H1 (cell line): ENCODE measurements at regions not wholly inside any gene's neighbourhood (a gene's known extent, or its start where the extent isn't known, plus 50 kb on each side); places are given as distances from the start of the nearest gene placed in this dataset.
A peak's percentile ranks its signal among the peaks of the same experiment; 100 is the strongest.

Experiments used
- CTCF ChIA-PET: fragments of 300-600 bp; sonication (Branson Sonifier 250); formaldehyde crosslinking; loops from one replicate; lab custom pipeline; 2021; ENCODE audit not compliant: partially characterized antibody; lab: Charles Lee
- POLR2A ChIA-PET: fragments of 300-600 bp; sonication (Branson Sonifier 250); formaldehyde crosslinking; loops from one replicate; lab custom pipeline; 2021; ENCODE audit warnings: inconsistent platforms; ENCODE audit not compliant: partially characterized antibody; lab: Charles Lee
- DNase-seq, 2 experiments: peaks; one replicate each; pipeline versions ENCODE4 v3.0.0 to v3.0.0-alpha.2; 2010 to 2022; ENCODE audit warnings: low spot score in 2 of 2, low read depth in 1 of 2, mixed read lengths in 1 of 2
- FAIRE-seq: peaks from 2 replicates; lab custom pipeline; 2011; peaks lifted over from hg19 to GRCh38; lab: Jason Lieb, UNC
- H2AFZ ChIP-seq: 2 replicates; pipeline ENCODE4 v1.8.1; 2012; ENCODE audit warnings: low read length, inconsistent platforms
- H2AK5ac ChIP-seq: 2 replicates; pipeline ENCODE4 v1.6.1; 2013; ENCODE audit warnings: low read depth, low read length
- H2BK120ac ChIP-seq: replicated peaks from 2 replicates; pipeline ENCODE3; 2013; ENCODE audit warnings: low read depth, low read length, inconsistent platforms
- H2BK12ac ChIP-seq: 2 replicates; pipeline ENCODE4 v1.6.1; 2013; ENCODE audit warnings: low read depth, low read length
- H2BK15ac ChIP-seq: 2 replicates; pipeline ENCODE4 v1.6.1; 2013; ENCODE audit warnings: low read length
- H2BK20ac ChIP-seq: 2 replicates; pipeline ENCODE4 v1.6.1; 2013; ENCODE audit warnings: low read length
- H2BK5ac ChIP-seq: 2 replicates; pipeline ENCODE4 v1.6.1; 2013; ENCODE audit warnings: low read depth, low read length
- H3K14ac ChIP-seq: 2 replicates; pipeline ENCODE4 v1.6.1; 2013; ENCODE audit warnings: inconsistent platforms; ENCODE audit not compliant: insufficient read length
- H3K18ac ChIP-seq: 2 replicates; pipeline ENCODE4 v1.6.1; 2013; ENCODE audit warnings: low read length; ENCODE audit errors: extremely low read depth
- H3K23ac ChIP-seq: 2 replicates; pipeline ENCODE4 v1.6.1; 2013; ENCODE audit warnings: inconsistent platforms; ENCODE audit not compliant: insufficient read length
- H3K23me2 ChIP-seq: 2 replicates; pipeline ENCODE4 v1.6.1; 2013; ENCODE audit warnings: low read depth, low read length
- H3K27ac ChIP-seq: 2 replicates; pipeline ENCODE4 v1.6.1; 2011; ENCODE audit warnings: low read depth, low read length, inconsistent platforms
- H3K27me3 ChIP-seq, 4 experiments: replicated peaks in 1 of 4; 1 replicate in 1 of 4; 2 replicates in 3 of 4; pipeline versions ENCODE4 v1.6.1 to v1.8.1; 2011 to 2013; ENCODE audit warnings: low read length in 3 of 4, mild to moderate bottlenecking in 3 of 4, inconsistent platforms in 2 of 4, mixed read lengths in 2 of 4, moderate library complexity in 1 of 4; ENCODE audit not compliant: control insufficient read depth in 3 of 4, insufficient read depth in 3 of 4; ENCODE audit errors: extremely low read depth in 1 of 4
- H3K36me3 ChIP-seq, 4 experiments: 2 replicates each; pipeline versions ENCODE4 v1.6.1 to v1.8.1; 2011 to 2013; ENCODE audit warnings: mild to moderate bottlenecking in 4 of 4, low read length in 3 of 4, moderate library complexity in 2 of 4, control low read depth in 1 of 4, inconsistent platforms in 1 of 4; ENCODE audit not compliant: insufficient read depth in 4 of 4, control insufficient read depth in 2 of 4
- H3K4ac ChIP-seq: replicated peaks from 2 replicates; pipeline ENCODE3; 2013; ENCODE audit warnings: low read length, low read depth, mixed read lengths, inconsistent platforms; ENCODE audit not compliant: insufficient read length
- H3K4me1 ChIP-seq, 4 experiments: replicated peaks in 1 of 4; 1 replicate in 1 of 4; 2 replicates in 3 of 4; pipeline versions ENCODE4 v1.6.1 to v1.8.1; 2011 to 2013; ENCODE audit warnings: low read length in 3 of 4, inconsistent platforms in 2 of 4, mixed read lengths in 1 of 4; ENCODE audit not compliant: insufficient read depth in 4 of 4, control insufficient read depth in 3 of 4
- H3K4me2 ChIP-seq, 2 experiments: 2 replicates each; pipeline versions ENCODE4 v1.6.1 to v1.8.1; 2011 to 2013; ENCODE audit warnings: low read depth in 2 of 2, low read length in 2 of 2, control low read depth in 1 of 2, inconsistent platforms in 1 of 2, mild to moderate bottlenecking in 1 of 2; ENCODE audit not compliant: insufficient read depth in 1 of 2
- H3K4me3 ChIP-seq, 4 experiments: fragments of 200-600, 300-600 bp in 1 of 4; sonication (generic), shearing (Covaris generic), sonication (Bioruptor Twin) in 1 of 4; 2 replicates each; pipeline versions ENCODE4 v1.5.1 to v1.8.1; 2011 to 2016; ENCODE audit warnings: low read length in 4 of 4, low read depth in 3 of 4, control low read depth in 2 of 4, inconsistent platforms in 2 of 4, mild to moderate bottlenecking in 2 of 4, mixed read lengths in 1 of 4, moderate library complexity in 1 of 4; ENCODE audit not compliant: insufficient read depth in 2 of 4; ENCODE audit errors: extremely low read depth in 1 of 4
- H3K56ac ChIP-seq: replicated peaks from 2 replicates; pipeline ENCODE3; 2013; ENCODE audit warnings: low read depth, mild to moderate bottlenecking, mixed read lengths, low read length, inconsistent platforms; ENCODE audit not compliant: insufficient read length
- H3K79me1 ChIP-seq: 2 replicates; pipeline ENCODE4 v1.6.1; 2013; ENCODE audit warnings: low read depth, low read length, control low read depth
- H3K79me2 ChIP-seq, 2 experiments: 2 replicates each; pipeline versions ENCODE4 v1.6.1 to v1.8.1; 2012 to 2013; ENCODE audit warnings: low read length in 2 of 2, mild to moderate bottlenecking in 2 of 2, inconsistent platforms in 1 of 2; ENCODE audit not compliant: insufficient read depth in 2 of 2, control insufficient read depth in 1 of 2
- H3K9ac ChIP-seq, 4 experiments: replicated peaks in 1 of 4; 1 replicate in 1 of 4; 2 replicates in 3 of 4; pipeline versions ENCODE4 v1.6.1 to v1.8.1; 2011 to 2013; ENCODE audit warnings: low read depth in 3 of 4, low read length in 3 of 4, control low read depth in 2 of 4, mild to moderate bottlenecking in 2 of 4, moderate library complexity in 2 of 4, inconsistent platforms in 1 of 4; ENCODE audit errors: extremely low read depth in 1 of 4
- H3K9me3 ChIP-seq, 2 experiments: 2 replicates each; pipeline versions ENCODE4 v1.6.1 to v1.8.1; 2012 to 2013; ENCODE audit warnings: mild to moderate bottlenecking in 2 of 2, moderate library complexity in 2 of 2, control low read depth in 1 of 2, inconsistent platforms in 1 of 2, low read depth in 1 of 2, low read length in 1 of 2, mixed read lengths in 1 of 2; ENCODE audit not compliant: insufficient read depth in 2 of 2
- H4K20me1 ChIP-seq, 2 experiments: replicated peaks in 1 of 2; 2 replicates each; pipeline versions ENCODE3 to v1.8.1; 2011 to 2013; ENCODE audit warnings: inconsistent platforms in 2 of 2, low read length in 2 of 2, mild to moderate bottlenecking in 1 of 2; ENCODE audit not compliant: insufficient read depth in 2 of 2, control insufficient read depth in 1 of 2
- H4K5ac ChIP-seq: 2 replicates; pipeline ENCODE4 v1.6.1; 2013; ENCODE audit warnings: low read length, low read depth, mixed read lengths, inconsistent platforms; ENCODE audit not compliant: insufficient read length
- H4K8ac ChIP-seq: 2 replicates; pipeline ENCODE4 v1.8.0; 2013; ENCODE audit warnings: mild to moderate bottlenecking, moderate library complexity, low read length, inconsistent platforms; ENCODE audit not compliant: insufficient read depth; ENCODE audit errors: extremely low read depth
- H4K91ac ChIP-seq: replicated peaks from 2 replicates; pipeline ENCODE3; 2013; ENCODE audit warnings: low read length, mixed read lengths, inconsistent platforms; ENCODE audit not compliant: insufficient read length
- JUND ChIP-seq: IDR thresholded peaks from 2 replicates; pipeline ENCODE4 v1.6.1; 2011; ENCODE audit warnings: mild to moderate bottlenecking, improper control_type of control experiment, low read length
- MAFK ChIP-seq: IDR thresholded peaks from 2 replicates; pipeline ENCODE4 v1.6.1; 2012; ENCODE audit warnings: low read depth, mild to moderate bottlenecking, improper control_type of control experiment, low read length

- no peak overlapping the region for H4K8ac ChIP-seq
- H3K56ac ChIP-seq = no peak overlapping the region
- H4K20me1 ChIP-seq = no peaks in the 10 kb centered on the region
- H3K4me3 ChIP-seq = no peak overlapping the region
- no peak overlapping the region for H4K91ac ChIP-seq
- no peak overlapping the region for H2BK20ac ChIP-seq
- ChIA-PET POLR2A (no interaction called here), CTCF (no interaction called here)
- no peaks in the 10 kb centered on the region for H3K27me3 ChIP-seq
- no peak overlapping the region for H2BK15ac ChIP-seq
- no peak overlapping the region for H2AFZ ChIP-seq
- no peak overlapping the region for H3K4me2 ChIP-seq
- H2BK120ac ChIP-seq = no peak overlapping the region
- FAIRE-seq = no peak
- no peak overlapping the region for H3K23ac ChIP-seq
- no peak overlapping the region for H3K9ac ChIP-seq
- no peak overlapping the region for H2BK12ac ChIP-seq
- H3K79me1 ChIP-seq = no peaks in the 10 kb centered on the region
- H3K14ac ChIP-seq = no peak overlapping the region
- H3K27ac ChIP-seq = no peak overlapping the region
- H3K9me3 ChIP-seq = no peaks in the 10 kb centered on the region
- no peak overlapping the region for H2AK5ac ChIP-seq
- H3K79me2 ChIP-seq = no peaks in the 10 kb centered on the region
- no peak for DNase-seq
- no peak overlapping the region for H4K5ac ChIP-seq
- H2BK5ac ChIP-seq = no peak overlapping the region
- no peaks in the 10 kb centered on the region for H3K23me2 ChIP-seq
- no peak overlapping the region for H3K4ac ChIP-seq
- no peaks in the 10 kb centered on the region for H3K36me3 ChIP-seq
- no peaks in the 10 kb centered on the region for H3K4me1 ChIP-seq
- H3K18ac ChIP-seq = no peak overlapping the region
- TF ChIP-seq MAFK (peak; percentile 10; the same call in 1 of the 2 replicates), JUND (no peak)
These were observed 63.5 kb upstream of the TTC14 start for GRCh38 chr3:180538493-180538892.
